ENCODE measurements at regions not wholly inside any gene's neighbourhood (a gene's known extent, or its start where the extent isn't known, plus 50 kb on each side); places are given as distances from the start of the nearest gene placed in this dataset.
"Not testable (repeated sequence)": the region's sequence is repeated elsewhere in the genome, so short reads cannot be mapped to it uniquely, and the experiment has no call there.

GRCh38 chr5:126133424-126133823 is 289.8 kb upstream of the GRAMD2B start:
- no peak for DNase-seq (ENCODE audit: low spot score)

GRCh38 chr5:126137891-126138280 is 285.3 kb upstream of the GRAMD2B start:
- DNase-seq (ENCODE audit: low spot score) = no peak

- no peak for DNase-seq (ENCODE audit: low spot score)
Observed at GRCh38 chr5:126138281-126138931, 284.8 kb upstream of the GRAMD2B start.

- peak; percentile 35 for DNase-seq (ENCODE audit: low spot score)
Observed at GRCh38 chr5:126139086-126139485, 284.1 kb upstream of the GRAMD2B start.

GRCh38 chr5:126139773-126140172 is 283.4 kb upstream of the GRAMD2B start:
- peak; percentile 42 for DNase-seq (ENCODE audit: low spot score)

- DNase-seq (ENCODE audit: low spot score) = no peak
Observed at GRCh38 chr5:126143622-126144021, 279.6 kb upstream of the GRAMD2B start.

- not testable (repeated sequence) for DNase-seq (ENCODE audit: low spot score)
Observed at GRCh38 chr5:126150319-126150718, 272.9 kb upstream of the GRAMD2B start.

GRCh38 chr5:126155298-126155697 is 267.9 kb upstream of the GRAMD2B start:
- not testable (repeated sequence) for DNase-seq (ENCODE audit: low spot score)

GRCh38 chr5:126166368-126166767 is 256.8 kb upstream of the GRAMD2B start:
- DNase-seq (ENCODE audit: low spot score) = no peak

GRCh38 chr5:126168785-126169184 is 254.4 kb upstream of the GRAMD2B start:
- no peak for DNase-seq (ENCODE audit: low spot score)

- DNase-seq (ENCODE audit: low spot score) = no peak
Observed at GRCh38 chr5:126171916-126172315, 251.3 kb upstream of the GRAMD2B start.

- DNase-seq (ENCODE audit: low spot score) = no peak
Observed at GRCh38 chr5:126172812-126173211, 250.4 kb upstream of the GRAMD2B start.

GRCh38 chr5:126178521-126178920 is 244.7 kb upstream of the GRAMD2B start:
- no peak for DNase-seq (ENCODE audit: low spot score)

- DNase-seq (ENCODE audit: low spot score) = no peak
Observed at GRCh38 chr5:126182971-126183695, 240.1 kb upstream of the GRAMD2B start.

GRCh38 chr5:126184474-126184873 is 238.7 kb upstream of the GRAMD2B start:
- DNase-seq (ENCODE audit: low spot score) = no peak

GRCh38 chr5:126186210-126186609 is 237.0 kb upstream of the GRAMD2B start:
- no peak for DNase-seq (ENCODE audit: low spot score)

- DNase-seq (ENCODE audit: low spot score) = no peak
Observed at GRCh38 chr5:126188804-126189203, 234.4 kb upstream of the GRAMD2B start.

GRCh38 chr5:126189231-126189630 is 234.0 kb upstream of the GRAMD2B start:
- no peak for DNase-seq (ENCODE audit: low spot score)

- no peak for DNase-seq (ENCODE audit: low spot score)
Observed at GRCh38 chr5:126189862-126190261, 233.3 kb upstream of the GRAMD2B start.

GRCh38 chr5:126192226-126192625 is 231.0 kb upstream of the GRAMD2B start:
- no peak for DNase-seq (ENCODE audit: low spot score)

GRCh38 chr5:126195410-126196100 is 227.7 kb upstream of the GRAMD2B start:
- DNase-seq (ENCODE audit: low spot score) = no peak

- DNase-seq (ENCODE audit: low spot score) = no peak
Observed at GRCh38 chr5:126198531-126198930, 224.7 kb upstream of the GRAMD2B start.

- DNase-seq (ENCODE audit: low spot score) = no peak
Observed at GRCh38 chr5:126199467-126199866, 223.7 kb upstream of the GRAMD2B start.
